OCI-LY1 (cell line): ENCODE measurements at regions not wholly inside any gene's neighbourhood (a gene's known extent, or its start where the extent isn't known, plus 50 kb on each side); places are given as distances from the start of the nearest gene placed in this dataset.

ENCODE experiments used
- CTCF ChIP-seq: fragments of 200-600 bp; sonication (generic), shearing (Covaris generic); IDR thresholded peaks from 2 replicates; pipeline ENCODE4 v1.5.1; 2017; ENCODE audit warnings: mild to moderate bottlenecking, antibody characterized with exemption, low read length, moderate library complexity, mixed read lengths
- EZH2 ChIP-seq: fragments of 200-600 bp; sonication (generic), shearing (Covaris generic); IDR thresholded peaks from 2 replicates; pipeline ENCODE4 v1.8.0; 2017; ENCODE audit warnings: borderline replicate concordance, mixed run types, mild to moderate bottlenecking, antibody characterized with exemption, low read length, moderate library complexity, mixed read lengths

- TF ChIP-seq CTCF (no peak), EZH2 (no peak)
Observed at GRCh38 chr3:36257158-36257852, 123.0 kb upstream of the STAC start.
